ENCODE measurements at regions not wholly inside any gene's neighbourhood (a gene's known extent, or its start where the extent isn't known, plus 50 kb on each side); places are given as distances from the start of the nearest gene placed in this dataset.

GRCh38 chr2:156125018-156125417 is 207.5 kb downstream of the NR4A2 start:
- TF ChIP-seq CTCF (IDR thresholded peaks at IDR 0.05) (no peak), POLR2A (IDR thresholded peaks at IDR 0.05) (no peak)

All from ovary (tissue), 3 donors.